ENCODE measurements at regions not wholly inside any gene's neighbourhood (a gene's known extent, or its start where the extent isn't known, plus 50 kb on each side); places are given as distances from the start of the nearest gene placed in this dataset.

- no peak for TF ChIP-seq CTCF (IDR thresholded peaks at IDR 0.05; ENCODE audit: insufficient read depth, low read length, severe bottlenecking)
- no peak for FAIRE-seq
- H3K27me3 ChIP-seq (ENCODE audit: control insufficient read depth, insufficient read depth, low read length), result no peaks in the 10 kb centered on the region
- DNase-seq (ENCODE audit: low read depth), result no peak
- H3K36me3 ChIP-seq (ENCODE audit: control insufficient read depth, insufficient read depth, low read length), result no peaks in the 10 kb centered on the region
- no peak overlapping the region for H3K4me3 ChIP-seq (ENCODE audit: low read depth, low read length)
These were observed 528.7 kb downstream of the CDH26 start for GRCh38 chr20:60486937-60487336.

- Histone ChIP-seq H3K27me3 (ENCODE audit: control insufficient read depth, insufficient read depth, low read length) (no peaks in the 10 kb centered on the region), H3K36me3 (ENCODE audit: control insufficient read depth, insufficient read depth, low read length) (no peaks in the 10 kb centered on the region), H3K4me3 (ENCODE audit: low read depth, low read length) (no peak overlapping the region)
- no peak for TF ChIP-seq CTCF (IDR thresholded peaks at IDR 0.05; ENCODE audit: insufficient read depth, low read length, severe bottlenecking)
- FAIRE-seq, result no peak
- DNase-seq (ENCODE audit: low read depth), result no peak
These were observed 532.2 kb downstream of the CDH26 start for GRCh38 chr20:60490217-60491050.

GRCh38 chr20:60491051-60491581 is 532.9 kb downstream of the CDH26 start:
- no peak overlapping the region for H3K4me3 ChIP-seq (ENCODE audit: low read depth, low read length)
- H3K27me3 ChIP-seq (ENCODE audit: control insufficient read depth, insufficient read depth, low read length), result no peaks in the 10 kb centered on the region
- DNase-seq (ENCODE audit: low read depth) (no peak), FAIRE-seq (no peak)
- H3K36me3 ChIP-seq (ENCODE audit: control insufficient read depth, insufficient read depth, low read length), result no peaks in the 10 kb centered on the region
- no peak for TF ChIP-seq CTCF (IDR thresholded peaks at IDR 0.05; ENCODE audit: insufficient read depth, low read length, severe bottlenecking)

GRCh38 chr20:60494476-60494875 is 536.3 kb downstream of the CDH26 start:
- no peaks in the 10 kb centered on the region for H3K27me3 ChIP-seq (ENCODE audit: control insufficient read depth, insufficient read depth, low read length)
- no peak for DNase-seq (ENCODE audit: low read depth)
- H3K4me3 ChIP-seq (ENCODE audit: low read depth, low read length), result no peak overlapping the region
- no peak for FAIRE-seq
- no peak for TF ChIP-seq CTCF (IDR thresholded peaks at IDR 0.05; ENCODE audit: insufficient read depth, low read length, severe bottlenecking)
- H3K36me3 ChIP-seq (ENCODE audit: control insufficient read depth, insufficient read depth, low read length), result no peaks in the 10 kb centered on the region

- H3K4me3 ChIP-seq (ENCODE audit: low read depth, low read length), result no peak overlapping the region
- no peak for TF ChIP-seq CTCF (IDR thresholded peaks at IDR 0.05; ENCODE audit: insufficient read depth, low read length, severe bottlenecking)
- no peaks in the 10 kb centered on the region for H3K36me3 ChIP-seq (ENCODE audit: control insufficient read depth, insufficient read depth, low read length)
- DNase-seq (ENCODE audit: low read depth) (no peak), FAIRE-seq (no peak)
- H3K27me3 ChIP-seq (ENCODE audit: control insufficient read depth, insufficient read depth, low read length), result no peaks in the 10 kb centered on the region
These were observed 539.2 kb downstream of the CDH26 start for GRCh38 chr20:60497298-60498035.
